GM18508 (cell line): ENCODE measurements at regions not wholly inside any gene's neighbourhood (a gene's known extent, or its start where the extent isn't known, plus 50 kb on each side); places are given as distances from the start of the nearest gene placed in this dataset.
"Not testable (repeated sequence)": the region's sequence is repeated elsewhere in the genome, so short reads cannot be mapped to it uniquely, and the experiment has no call there.

ENCODE experiments used
- ATAC-seq: cut with Tn5 transposase; IDR thresholded peaks from one replicate; pipeline ENCODE4 v1.9.1; 2021; ENCODE audit warnings: moderate number of reproducible peaks; ENCODE audit not compliant: insufficient read depth, unreplicated experiment

GRCh38 chr2:225763711-225764110, 364.2 kb downstream of the NYAP2 start:
- ATAC-seq: no peak

GRCh38 chr2:225761396-225761795, 361.9 kb downstream of the NYAP2 start:
- no peak for ATAC-seq

GRCh38 chr2:225757248-225757647, 357.7 kb downstream of the NYAP2 start:
- no peak for ATAC-seq

GRCh38 chr2:225756198-225756597, 356.7 kb downstream of the NYAP2 start:
- no peak for ATAC-seq

GRCh38 chr2:225748609-225749008, 349.1 kb downstream of the NYAP2 start:
- no peak for ATAC-seq

GRCh38 chr2:225743996-225744395, 344.5 kb downstream of the NYAP2 start:
- ATAC-seq: not testable (repeated sequence)

GRCh38 chr2:225742487-225742886, 343.0 kb downstream of the NYAP2 start:
- ATAC-seq: no peak

- ATAC-seq: no peak
Measured at GRCh38 chr2:225740086-225740485, 340.6 kb downstream of the NYAP2 start.

GRCh38 chr2:225739328-225739727, 339.8 kb downstream of the NYAP2 start:
- no peak for ATAC-seq

- no peak for ATAC-seq
Measured at GRCh38 chr2:225738735-225739134, 339.2 kb downstream of the NYAP2 start.

- no peak for ATAC-seq
Measured at GRCh38 chr2:225737556-225737955, 338.0 kb downstream of the NYAP2 start.

GRCh38 chr2:225735844-225736243, 336.3 kb downstream of the NYAP2 start:
- ATAC-seq: no peak

GRCh38 chr2:225725726-225726125, 326.2 kb downstream of the NYAP2 start:
- no peak for ATAC-seq
